CD1c-positive myeloid dendritic cell (primary cell): ENCODE measurements at regions not wholly inside any gene's neighbourhood (a gene's known extent, or its start where the extent isn't known, plus 50 kb on each side); places are given as distances from the start of the nearest gene placed in this dataset.

Experiments
- DNase-seq: peaks from one replicate; pipeline ENCODE4 v3.0.0-alpha.2; 2016; ENCODE audit errors: extremely low spot score

- DNase-seq = no peak
These were observed 173.1 kb downstream of the TFAP2C start for GRCh38 chr20:56801971-56802755.

GRCh38 chr20:56802805-56803204 is 173.7 kb downstream of the TFAP2C start:
- no peak for DNase-seq

- no peak for DNase-seq
These were observed 176.2 kb downstream of the TFAP2C start for GRCh38 chr20:56805313-56805712.

GRCh38 chr20:56805966-56806365 is 176.9 kb downstream of the TFAP2C start:
- no peak for DNase-seq

GRCh38 chr20:56806952-56807517 is 177.9 kb downstream of the TFAP2C start:
- no peak for DNase-seq

- DNase-seq = no peak
These were observed 179.1 kb downstream of the TFAP2C start for GRCh38 chr20:56808117-56808725.

- DNase-seq = no peak
These were observed 179.6 kb downstream of the TFAP2C start for GRCh38 chr20:56808732-56809131.

GRCh38 chr20:56809668-56810067 is 180.6 kb downstream of the TFAP2C start:
- DNase-seq = no peak

- DNase-seq = no peak
These were observed 181.0 kb downstream of the TFAP2C start for GRCh38 chr20:56810141-56810540.

- no peak for DNase-seq
These were observed 186.7 kb downstream of the TFAP2C start for GRCh38 chr20:56815796-56816195.

GRCh38 chr20:56816349-56816748 is 187.2 kb downstream of the TFAP2C start:
- DNase-seq = no peak

- no peak for DNase-seq
These were observed 188.9 kb downstream of the TFAP2C start for GRCh38 chr20:56817780-56818675.

GRCh38 chr20:56820984-56821383 is 191.9 kb downstream of the TFAP2C start:
- no peak for DNase-seq

- DNase-seq = no peak
These were observed 197.2 kb downstream of the TFAP2C start for GRCh38 chr20:56826306-56826704.

GRCh38 chr20:56826705-56827665 is 197.9 kb downstream of the TFAP2C start:
- DNase-seq = no peak

- DNase-seq = no peak
These were observed 198.7 kb downstream of the TFAP2C start for GRCh38 chr20:56827763-56828162.

- DNase-seq = no peak
These were observed 199.3 kb downstream of the TFAP2C start for GRCh38 chr20:56828402-56828801.

GRCh38 chr20:56829788-56830385 is 200.8 kb downstream of the TFAP2C start:
- DNase-seq = no peak

- no peak for DNase-seq
These were observed 202.7 kb downstream of the TFAP2C start for GRCh38 chr20:56831795-56832194.

- DNase-seq = no peak
These were observed 204.3 kb downstream of the TFAP2C start for GRCh38 chr20:56833427-56833826.
